HG03575 (cell line): ENCODE measurements at regions not wholly inside any gene's neighbourhood (a gene's known extent, or its start where the extent isn't known, plus 50 kb on each side); places are given as distances from the start of the nearest gene placed in this dataset.

ENCODE experiments used
- ATAC-seq: cut with Tn5 transposase; IDR thresholded peaks from one replicate; pipeline ENCODE4 v1.9.1; 2021; ENCODE audit not compliant: unreplicated experiment, insufficient number of reproducible peaks, low FRiP score; ENCODE audit errors: extremely low read depth

DNA sequence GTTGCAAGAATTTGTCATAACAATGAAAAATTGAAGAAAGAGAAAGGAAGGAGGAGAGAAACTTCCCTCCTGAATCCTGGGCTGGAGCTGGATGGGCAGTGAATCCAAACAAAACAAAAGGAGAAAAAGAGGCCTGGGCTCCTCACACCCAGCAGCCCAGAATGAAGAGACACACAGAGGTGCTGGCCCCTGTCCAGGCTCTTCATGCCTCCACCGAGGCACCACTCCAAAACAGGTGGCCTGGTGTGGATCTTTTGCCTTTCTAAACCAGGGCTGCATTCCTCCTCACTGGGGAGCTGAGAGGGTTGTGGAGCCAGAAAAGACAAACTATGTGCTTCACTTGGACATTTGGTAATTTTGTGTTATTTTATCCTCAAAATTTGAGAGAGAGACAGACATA lies 76.0 kb downstream of the FAM124B start:
- no peak for ATAC-seq

DNA sequence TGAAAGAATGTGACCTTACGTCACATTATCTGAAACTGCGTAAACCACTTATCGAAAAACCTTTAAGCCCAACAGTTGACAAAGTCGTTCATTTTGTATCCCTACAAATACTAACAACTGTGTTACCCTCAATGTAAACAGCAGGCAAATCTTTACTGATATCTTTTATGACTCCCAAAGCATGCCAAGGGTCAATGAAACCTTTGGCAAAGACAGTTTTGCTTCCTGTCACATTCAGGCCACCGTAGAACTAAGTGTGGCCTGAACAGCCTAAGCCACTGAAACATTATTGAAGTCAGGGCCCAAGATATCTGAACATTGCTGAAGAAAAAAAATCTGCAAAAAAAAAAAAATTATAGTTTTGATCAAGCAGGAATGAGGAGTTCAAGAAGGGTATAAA lies 77.3 kb downstream of the FAM124B start:
- no peak for ATAC-seq

DNA sequence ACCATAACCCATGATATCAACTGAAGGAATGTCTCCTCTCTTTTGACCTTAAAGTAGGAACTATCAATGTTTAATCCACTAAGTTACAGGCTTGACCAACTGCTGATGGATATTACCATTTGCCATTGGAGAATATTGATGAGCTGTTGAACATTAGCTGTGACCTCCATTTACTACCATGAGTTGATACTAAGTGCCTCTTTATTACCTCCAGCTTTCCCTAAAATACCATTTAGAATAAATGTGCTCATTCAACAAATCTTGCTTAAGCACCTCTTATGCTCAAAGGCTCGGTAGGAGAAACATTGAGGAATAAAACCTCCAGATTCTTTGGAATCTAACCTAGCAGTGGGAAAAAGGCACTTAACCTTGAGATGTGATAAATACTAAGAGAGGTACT lies 81.2 kb downstream of the FAM124B start:
- ATAC-seq = no peak

DNA sequence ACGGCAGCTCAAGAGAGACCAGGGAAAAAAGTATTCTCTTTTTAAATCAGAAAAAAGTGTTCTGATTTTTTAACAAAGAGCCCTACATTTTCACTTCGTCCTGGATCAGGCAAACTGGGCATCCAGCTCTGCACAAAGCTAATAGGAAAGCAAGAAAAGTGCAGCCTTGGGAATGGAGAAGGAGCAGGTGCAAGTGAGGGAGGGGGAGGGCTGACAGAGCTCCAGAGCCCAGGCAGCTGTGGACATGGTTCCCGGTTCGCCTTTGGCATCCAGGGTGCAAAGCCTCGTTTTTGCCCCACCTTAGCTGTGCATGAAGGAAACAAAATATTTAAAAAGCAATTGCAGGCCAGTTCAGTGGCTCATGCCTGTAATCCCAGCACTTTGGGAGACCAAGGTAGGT lies 82.2 kb downstream of the FAM124B start:
- no peak for ATAC-seq

DNA sequence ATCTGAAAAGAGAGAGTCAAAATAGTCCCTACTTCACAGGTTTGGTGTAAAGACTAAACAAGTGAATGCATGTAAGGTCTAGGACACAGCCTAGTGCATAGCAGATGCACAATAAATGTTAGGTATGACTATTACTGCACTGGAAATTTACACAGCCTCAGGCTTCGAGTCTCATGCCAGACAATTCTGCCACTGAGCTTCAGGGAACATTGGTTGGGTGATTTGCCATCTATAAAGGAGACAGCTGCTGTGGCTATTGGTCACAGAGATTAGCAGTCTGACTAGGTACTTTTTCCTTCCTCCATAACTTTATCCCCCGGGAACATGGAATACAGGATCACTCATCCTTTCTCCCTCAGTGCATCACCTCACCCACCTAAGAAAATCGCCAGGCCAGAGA lies 89.2 kb downstream of the FAM124B start:
- ATAC-seq = no peak

DNA sequence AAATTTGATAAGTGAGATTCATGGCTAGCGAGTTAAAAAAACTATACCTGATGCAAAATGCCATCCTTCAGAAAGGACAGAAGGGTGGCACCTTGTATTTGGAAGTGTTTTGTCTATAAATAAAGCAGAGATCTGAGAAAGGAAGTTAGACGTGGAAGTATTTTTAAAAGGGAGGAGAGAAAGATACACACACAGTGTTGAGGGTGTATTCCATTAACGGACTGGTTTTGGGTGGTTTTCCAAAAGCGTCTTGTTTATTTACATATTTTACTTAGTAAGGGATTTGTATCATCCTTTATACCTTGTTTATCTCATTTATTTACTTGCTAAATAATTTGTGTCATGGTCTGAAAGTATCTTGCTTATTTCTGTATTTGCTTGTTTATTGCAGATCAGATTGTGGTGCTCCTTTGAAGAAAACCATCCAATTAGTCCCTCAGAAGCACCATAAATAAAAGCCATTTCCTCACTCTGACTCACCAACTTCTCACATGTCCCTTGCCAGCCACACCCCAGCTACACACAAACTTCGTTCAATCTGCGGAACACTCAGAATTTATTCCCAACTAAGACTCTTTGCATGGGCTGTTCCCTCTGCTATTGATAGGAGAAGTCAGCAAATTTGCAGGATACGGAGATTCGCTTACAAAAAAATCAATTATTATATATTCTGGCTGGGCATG lies 90.8 kb downstream of the FAM124B start:
- no peak for ATAC-seq

DNA sequence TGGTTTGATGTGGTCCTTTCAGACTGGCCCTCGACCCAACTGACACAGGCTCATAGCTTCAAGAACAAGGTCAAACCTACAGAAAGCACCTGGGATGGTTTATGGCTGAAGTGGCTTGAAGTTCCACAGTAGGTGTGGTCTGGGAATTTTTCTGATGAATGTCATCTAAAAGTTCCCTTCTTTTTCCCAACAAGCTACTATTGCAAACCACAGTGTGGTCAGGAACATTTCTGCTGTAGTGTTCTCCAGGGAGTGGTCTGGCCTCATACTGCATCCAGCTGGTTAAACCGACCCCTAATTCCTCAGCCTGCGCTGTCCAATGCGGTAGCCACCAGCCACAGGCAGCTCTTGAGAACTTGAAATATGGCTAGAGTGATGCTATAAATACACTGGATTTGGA lies 92.7 kb downstream of the FAM124B start:
- no peak for ATAC-seq

DNA sequence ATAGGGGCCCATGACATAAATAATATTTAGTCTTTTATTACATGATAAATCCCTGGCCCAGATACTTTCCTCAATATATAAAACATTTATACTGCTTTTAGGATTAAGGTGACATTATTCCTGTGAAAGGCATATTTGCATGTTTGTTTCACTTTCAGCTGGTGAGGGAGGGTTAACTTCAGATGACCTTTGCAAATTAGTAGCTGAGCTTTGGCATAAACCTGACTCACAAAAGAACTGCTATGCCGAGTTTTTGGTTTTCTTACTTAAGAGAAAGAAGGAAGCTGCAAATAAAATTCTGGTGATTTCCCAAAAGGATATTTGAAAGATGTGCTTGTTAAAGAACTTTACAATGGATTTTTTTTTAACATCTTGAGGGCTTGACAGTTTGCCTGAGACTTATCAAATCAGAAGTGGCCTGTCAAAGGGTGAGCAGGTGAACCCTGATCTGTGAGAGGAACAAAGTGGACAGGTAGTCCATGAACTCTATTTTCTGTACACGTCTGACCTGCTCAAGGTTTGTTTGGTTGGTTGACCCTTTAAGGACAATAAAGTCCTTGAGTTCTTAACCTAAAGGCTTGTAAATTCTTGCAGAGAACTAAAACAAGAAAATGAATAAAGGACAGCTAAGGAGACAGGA lies 93.5 kb downstream of the FAM124B start:
- ATAC-seq = peak; percentile 63

DNA sequence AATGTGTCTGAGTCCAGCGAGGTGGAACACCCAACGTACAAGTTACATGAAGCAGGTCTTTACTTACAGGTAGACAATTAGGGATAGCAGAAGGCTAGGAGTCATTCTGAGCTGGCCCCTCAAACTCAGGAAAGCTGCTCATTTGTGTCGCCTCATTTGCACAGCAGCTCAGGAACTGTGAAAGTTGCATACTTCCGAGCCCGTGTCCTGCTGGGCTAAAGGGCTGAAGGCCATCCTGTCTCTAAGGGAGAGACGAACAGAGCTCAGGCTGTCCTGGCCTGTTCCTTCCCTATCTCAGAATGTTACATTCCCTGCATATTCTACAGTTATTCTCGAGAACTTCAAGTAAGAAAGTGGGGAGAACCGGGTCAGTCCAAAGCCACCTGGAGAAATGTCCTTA lies 99.0 kb downstream of the FAM124B start:
- ATAC-seq = no peak

DNA sequence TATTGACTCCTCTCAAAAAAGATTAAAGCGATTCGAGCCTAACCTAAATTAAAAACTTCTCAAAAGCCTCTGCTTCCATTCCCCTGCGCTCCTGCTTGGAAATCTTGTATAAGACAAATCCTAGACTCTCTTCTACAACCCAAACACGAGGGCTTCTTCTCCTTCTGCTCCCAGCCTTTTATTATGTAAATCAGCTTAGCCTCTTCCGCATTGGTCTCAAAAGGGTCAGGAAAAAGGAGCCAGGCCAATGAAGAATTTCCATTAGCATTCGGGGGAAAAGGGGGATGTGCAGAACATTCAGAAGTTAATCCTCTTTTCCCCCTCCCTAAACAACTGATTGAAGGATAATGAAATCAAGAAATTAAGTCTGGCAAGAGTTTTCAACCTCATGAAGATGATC lies 107.9 kb downstream of the FAM124B start:
- no peak for ATAC-seq

DNA sequence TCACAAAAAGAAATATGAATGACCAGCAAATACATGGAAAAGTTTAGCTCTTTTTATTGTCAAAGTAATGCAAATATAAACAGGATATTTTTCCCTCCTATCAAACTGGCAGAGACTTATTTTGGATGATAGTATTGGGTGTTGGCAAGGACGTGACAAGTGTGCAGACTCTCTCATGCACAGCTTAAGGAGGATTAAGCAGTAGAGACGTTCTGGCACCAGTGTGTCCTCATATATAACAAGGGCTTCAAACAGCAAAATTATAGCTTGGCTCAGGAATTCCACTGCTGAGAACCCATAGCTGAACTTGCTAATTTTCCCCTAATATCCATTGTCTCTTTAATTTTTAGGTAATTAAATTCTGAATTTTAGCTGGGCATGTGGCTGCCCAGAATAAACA lies 114.4 kb downstream of the FAM124B start:
- ATAC-seq = no peak

DNA sequence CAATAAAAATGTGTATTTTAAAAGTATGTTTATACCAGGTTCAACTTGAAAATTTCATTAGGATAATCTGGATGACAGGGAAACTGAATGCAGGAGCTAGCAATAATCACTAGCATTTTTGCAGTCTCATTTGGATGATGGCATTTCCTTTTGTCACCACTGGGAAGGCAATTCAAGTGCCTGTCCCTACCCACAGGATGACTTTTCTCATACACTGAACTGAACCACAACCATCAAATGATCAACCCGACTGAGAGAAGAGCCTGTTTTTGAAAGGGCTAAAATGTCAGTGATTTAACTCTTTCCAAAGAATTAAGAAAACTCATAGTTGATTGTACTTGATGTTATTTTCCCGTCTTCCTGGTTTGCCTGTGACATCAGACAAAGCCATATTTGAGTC lies 115.0 kb downstream of the FAM124B start:
- ATAC-seq = no peak

DNA sequence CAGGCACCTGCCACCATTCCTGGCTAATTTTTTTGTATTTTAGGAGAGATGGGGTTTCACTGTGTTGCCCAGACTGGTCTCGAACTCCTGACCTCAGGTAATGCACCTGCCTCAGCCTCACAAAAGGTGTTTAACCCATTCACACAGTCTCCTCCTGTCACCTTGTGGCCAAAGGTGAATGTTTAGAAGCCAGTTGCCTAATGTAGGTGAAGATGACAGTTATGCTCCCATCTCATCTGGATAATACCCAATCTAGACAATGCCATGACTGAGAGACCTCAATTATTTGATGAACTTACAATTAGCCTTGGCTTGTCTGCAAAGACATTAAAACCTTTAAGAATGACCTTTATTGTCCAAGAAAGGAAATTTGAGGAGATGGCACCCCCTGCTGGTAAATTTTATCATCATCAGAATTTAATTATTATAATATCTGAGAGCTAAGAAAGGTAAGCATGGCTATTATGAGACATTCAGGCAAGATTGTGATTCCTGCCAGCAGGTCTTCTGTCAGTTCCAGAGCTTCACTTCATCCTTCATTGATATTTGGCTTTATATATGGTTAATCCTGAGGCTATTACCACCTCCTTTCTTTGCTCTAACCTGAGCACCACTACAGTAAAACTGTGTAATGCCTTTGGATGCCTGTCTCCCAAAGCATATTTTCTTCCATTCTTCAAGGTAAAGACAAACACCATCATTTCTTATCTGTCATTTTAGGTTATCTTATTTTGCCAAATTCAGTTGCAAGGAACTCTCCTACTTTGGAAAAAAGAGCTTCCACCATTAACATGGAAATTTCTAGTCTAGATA lies 117.6 kb downstream of the FAM124B start:
- ATAC-seq = no peak

DNA sequence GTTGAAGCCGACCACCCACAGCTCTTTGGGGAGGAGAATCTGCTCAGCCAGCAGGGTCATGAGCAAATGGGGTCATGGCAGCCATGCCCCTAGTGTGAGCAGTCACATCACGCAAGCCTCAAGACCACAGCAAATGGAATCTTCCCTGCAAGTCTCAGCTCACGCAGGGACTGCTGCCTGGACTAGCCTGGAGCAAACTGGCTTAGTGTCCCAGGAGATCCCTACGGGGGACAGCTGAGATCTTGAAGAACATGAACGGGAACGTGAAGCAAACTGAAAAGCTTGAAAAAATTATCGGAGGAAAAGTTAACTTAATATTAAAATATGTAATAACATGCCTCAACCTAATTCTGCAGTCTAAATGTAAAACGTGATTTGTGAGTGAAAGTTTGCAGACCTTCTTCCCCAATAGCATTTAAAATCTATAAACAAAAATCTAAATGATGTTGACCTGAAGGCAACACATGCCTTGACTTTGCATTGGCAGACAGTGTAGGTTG lies 118.4 kb downstream of the FAM124B start:
- no peak for ATAC-seq

DNA sequence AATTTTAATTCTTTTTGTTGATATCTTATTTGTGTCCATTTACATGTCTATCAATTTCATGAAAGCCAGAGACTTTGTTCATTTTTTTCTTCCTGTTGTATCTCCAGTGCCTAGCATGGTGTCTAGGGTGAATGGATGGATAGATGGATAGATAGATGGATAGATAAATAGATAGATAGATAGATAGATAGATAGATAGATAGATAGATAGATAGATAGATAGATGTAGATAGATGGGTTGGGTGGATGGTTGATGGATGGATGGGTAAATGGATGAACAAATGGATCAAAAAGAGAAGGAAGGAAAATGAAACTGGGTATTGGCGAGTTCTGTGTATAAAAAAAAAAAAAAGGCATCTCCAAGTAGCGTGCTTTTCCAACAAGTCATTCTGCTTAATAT lies 120.5 kb downstream of the FAM124B start:
- no peak for ATAC-seq

DNA sequence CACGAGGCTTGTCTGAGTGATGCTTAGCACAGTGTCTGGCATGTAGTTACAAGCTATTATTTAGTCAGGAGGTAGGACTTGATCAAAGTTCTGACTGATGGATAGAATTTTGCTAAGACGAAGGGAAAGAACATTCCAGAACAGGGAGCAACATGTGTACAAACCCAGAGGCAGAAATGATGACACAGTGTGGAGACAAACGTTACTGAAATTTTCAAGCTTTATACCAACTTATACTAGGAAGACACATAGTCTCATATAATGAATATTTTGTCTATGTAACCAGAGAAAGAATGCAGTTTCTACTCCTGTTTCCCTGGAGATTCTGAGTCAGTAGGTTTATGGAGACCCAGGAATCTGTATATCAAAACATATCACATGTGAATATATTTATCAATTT lies 123.4 kb downstream of the FAM124B start:
- no peak for ATAC-seq

DNA sequence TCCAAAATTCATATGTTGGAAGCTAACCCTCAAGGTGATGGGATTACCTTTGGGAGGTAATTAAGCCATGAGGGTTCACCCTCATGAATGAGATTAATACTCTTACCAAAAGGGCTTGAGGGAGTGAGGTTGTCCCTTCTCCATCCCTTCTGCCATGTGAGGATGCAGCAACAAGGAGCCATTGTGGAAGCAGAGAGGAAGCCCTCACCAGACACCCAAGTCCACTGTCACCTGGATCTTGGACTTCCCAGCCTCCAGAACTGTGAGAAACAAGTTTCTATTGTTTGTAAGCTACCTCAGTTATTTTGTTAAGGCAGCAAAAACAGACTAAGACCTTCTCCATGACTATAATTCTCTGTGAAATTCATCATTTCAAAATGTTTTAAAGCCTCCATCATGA lies 125.7 kb downstream of the FAM124B start:
- no peak for ATAC-seq

DNA sequence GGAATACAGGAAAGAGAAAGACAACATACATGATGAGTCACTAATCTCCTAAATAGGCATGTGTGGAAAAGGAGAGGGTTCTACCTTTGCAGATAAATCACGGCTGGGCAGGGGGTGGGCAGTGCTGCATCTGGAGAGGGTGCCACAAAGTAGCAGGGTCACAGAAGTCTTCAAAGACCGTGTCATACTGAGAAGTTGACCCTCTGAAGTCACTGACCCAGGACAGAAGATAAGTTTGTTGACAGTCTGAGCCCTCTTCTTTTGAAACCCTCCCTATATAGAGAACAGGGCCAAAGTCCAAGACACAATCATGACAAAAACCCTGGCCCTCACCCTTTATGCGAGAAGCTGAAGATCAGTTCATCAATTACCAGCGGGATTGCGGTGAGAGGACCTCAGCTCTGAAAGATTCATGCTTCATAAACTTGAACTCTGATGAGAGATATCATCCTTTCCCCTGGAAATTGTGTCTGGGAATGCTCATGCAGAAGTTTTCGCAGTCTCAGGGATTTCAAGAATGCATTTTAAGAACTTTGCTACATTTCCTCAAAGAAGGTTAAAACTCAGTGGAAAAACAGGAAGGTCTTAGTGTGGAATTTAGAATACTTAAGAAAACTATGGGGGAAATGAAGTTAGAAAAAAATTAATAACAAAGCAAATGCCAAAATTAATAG lies 129.5 kb downstream of the FAM124B start:
- no peak for ATAC-seq

DNA sequence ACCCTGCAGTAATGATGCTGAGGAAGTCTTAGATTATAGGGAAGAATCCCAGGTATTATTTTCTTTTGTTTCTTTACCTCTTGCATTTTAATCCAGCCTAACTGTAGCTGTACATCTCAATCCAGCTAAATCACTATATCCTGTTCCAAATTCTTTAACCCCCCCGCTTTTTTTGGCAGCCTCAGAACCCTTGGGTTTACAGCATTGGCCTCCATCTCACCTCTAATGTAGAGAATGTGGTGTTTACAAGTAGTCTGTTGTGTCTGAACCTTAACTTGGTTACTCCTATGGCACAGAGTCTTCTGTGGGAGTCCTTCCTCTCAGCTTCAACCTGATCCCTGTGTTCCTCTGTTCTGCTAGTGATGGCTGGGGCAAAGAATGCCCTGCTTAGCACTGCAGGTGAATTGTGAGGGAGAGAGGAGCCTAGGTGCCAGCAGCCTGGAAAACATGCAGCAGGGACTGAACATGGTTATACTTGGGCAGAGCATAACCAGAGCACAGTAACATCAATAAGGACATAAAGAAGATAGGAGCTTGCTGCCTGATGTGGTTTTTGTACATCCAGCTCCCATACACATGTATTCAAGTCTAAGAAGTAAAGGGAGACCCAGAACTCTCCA lies 130.2 kb downstream of the FAM124B start:
- no peak for ATAC-seq
